Fibroblast of the aortic adventitia (primary cell): ENCODE measurements at regions not wholly inside any gene's neighbourhood (a gene's known extent, or its start where the extent isn't known, plus 50 kb on each side); places are given as distances from the start of the nearest gene placed in this dataset.

Source experiments
- DNase-seq: peaks from one replicate; pipeline ENCODE4 v3.0.0-alpha.2; 2010; ENCODE audit warnings: low read depth
- H3K4me3 ChIP-seq: 2 replicates; pipeline ENCODE4 v1.5.1; 2011; ENCODE audit warnings: low read depth, mild to moderate bottlenecking, control low read depth, low read length, moderate library complexity
- TF ChIP-seq, protein P1 (sequence below): IDR thresholded peaks from 2 replicates; pipeline ENCODE4 v1.5.1; 2011; ENCODE audit warnings: mild to moderate bottlenecking, low read length, control low read depth, inconsistent platforms; ENCODE audit not compliant: insufficient read depth

DNA sequence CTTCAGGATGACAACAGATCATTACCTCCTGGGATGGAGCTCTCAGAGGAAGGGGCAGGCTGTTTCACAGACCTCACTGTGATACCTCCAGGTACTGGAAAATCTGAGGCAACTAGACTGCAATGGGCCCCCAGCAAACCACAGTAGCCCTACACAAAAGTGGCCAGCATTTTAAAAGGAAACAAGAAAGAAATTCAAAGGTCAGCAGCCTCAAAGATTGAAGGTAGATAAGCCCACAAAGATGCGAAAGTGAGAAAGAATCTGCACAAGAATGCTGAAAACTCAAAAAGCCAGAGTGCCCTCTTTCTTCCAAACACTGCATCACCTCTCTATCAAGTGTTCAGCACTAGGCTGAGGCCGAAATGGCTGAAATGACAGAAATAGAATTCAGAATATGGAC, 499.5 kb upstream of the CHAC2 start:
- DNase-seq, result no peak
- no peak overlapping the region for H3K4me3 ChIP-seq
- TF ChIP-seq, protein P1, sequence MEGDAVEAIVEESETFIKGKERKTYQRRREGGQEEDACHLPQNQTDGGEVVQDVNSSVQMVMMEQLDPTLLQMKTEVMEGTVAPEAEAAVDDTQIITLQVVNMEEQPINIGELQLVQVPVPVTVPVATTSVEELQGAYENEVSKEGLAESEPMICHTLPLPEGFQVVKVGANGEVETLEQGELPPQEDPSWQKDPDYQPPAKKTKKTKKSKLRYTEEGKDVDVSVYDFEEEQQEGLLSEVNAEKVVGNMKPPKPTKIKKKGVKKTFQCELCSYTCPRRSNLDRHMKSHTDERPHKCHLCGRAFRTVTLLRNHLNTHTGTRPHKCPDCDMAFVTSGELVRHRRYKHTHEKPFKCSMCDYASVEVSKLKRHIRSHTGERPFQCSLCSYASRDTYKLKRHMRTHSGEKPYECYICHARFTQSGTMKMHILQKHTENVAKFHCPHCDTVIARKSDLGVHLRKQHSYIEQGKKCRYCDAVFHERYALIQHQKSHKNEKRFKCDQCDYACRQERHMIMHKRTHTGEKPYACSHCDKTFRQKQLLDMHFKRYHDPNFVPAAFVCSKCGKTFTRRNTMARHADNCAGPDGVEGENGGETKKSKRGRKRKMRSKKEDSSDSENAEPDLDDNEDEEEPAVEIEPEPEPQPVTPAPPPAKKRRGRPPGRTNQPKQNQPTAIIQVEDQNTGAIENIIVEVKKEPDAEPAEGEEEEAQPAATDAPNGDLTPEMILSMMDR, result no peak

DNA sequence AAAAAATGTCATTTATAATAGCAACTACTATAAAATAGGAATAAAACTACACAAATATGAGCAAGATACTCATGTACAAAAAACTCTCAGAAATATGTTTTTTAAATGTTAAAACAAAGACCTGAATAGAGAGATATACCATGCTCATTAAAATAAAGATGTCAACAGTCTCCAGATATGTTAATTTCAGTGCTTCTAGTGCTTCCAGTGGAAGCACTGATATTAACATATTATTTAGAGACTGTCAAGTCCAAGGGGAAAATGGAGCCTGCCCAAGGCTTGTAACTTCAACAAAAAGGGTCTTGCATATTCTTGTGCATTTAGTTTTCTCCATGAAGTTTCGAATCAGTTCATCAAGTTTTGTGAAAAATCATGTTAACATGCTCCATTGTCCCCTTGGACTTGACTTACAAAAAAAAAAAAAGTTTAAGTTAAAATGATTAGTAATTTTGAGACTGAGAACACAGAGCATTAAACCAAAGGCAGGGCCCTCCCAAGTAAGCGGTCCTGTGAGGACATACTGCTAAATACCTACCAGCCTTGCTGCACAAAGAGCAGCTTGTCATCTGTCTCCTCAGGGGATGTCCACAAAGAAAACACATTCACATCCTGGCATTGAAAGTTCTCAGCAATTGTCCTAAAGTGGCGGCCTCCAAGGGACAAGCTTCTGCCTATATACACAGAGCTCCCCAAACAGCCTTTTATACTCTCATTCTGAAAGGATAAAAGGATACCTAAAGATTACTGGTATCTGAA, 501.9 kb upstream of the CHAC2 start:
- TF ChIP-seq, protein P1, result no peak
- DNase-seq, result no peak
- H3K4me3 ChIP-seq, result no peak overlapping the region

DNA sequence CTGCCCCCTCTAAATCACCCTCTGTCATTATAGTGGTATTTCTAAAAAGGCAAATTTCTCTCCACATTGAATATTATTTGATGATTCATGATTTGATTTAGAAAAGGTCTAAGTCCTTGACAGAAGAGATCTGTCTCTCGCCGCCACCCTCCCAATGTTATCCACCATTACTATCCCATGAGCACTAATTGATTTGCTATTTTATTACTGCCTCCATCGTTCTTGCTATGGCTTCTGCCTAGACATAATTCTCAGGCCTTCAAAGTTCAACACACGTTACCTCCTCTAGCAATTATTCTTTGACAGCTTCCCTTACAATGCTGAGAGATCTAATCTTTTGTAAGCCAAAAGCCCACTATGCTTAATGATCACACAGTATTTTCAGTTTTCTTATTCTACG, 507.0 kb upstream of the CHAC2 start:
- no peak for DNase-seq
- TF ChIP-seq, protein P1, result no peak
- H3K4me3 ChIP-seq, result no peak overlapping the region

DNA sequence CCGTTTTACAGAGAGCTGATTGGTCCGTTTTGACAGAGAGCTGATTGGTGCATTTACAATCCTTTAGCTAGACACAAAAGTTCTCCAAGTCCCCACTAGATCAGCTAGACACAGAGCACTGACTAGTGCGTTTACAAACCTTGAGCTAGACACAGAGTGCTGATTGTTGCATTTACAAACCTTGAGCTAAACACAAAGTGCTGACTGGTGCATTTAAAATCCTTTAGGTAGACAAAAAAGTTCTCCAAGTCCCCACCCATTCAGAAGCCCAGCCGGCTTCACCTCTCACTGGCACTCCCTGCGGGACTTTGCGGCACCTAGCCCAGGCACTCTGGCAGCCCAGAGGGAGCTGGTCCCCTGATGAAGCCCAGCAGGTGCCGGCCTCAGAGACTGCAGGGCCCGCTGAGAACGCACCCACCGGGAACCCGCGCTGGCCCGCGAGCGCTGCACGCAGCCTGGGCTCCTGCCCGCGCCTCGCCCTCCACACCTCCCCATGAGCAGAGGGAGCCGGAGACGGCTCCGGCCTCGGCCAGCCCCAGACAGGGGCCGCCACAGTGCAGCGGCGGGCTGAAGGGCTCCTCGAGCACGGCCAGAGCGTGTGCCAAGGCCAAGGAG, 508.1 kb upstream of the CHAC2 start:
- TF ChIP-seq, protein P1, result no peak
- no peak for DNase-seq
- no peak overlapping the region for H3K4me3 ChIP-seq

DNA sequence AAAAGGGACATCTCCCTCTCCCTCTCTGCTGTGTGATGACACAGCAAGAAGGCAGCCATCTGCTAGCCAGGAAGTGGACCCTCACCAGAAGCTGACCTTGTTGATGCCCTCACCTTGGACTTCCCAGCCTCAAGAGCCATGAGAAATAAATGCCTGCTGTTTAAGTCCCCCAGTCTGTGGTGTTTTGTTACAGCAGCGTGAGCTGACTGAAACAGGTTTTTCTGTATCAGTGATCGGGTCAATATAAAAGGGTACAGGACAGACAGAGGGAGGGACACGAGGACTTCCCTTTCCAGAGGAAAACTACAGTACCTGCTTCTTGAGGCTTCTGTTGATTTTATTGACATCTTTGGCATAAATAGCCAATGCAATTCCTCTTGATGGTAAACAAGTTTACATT, 510.3 kb upstream of the CHAC2 start:
- TF ChIP-seq, protein P1, result no peak
- no peak for DNase-seq
- H3K4me3 ChIP-seq, result no peak overlapping the region

DNA sequence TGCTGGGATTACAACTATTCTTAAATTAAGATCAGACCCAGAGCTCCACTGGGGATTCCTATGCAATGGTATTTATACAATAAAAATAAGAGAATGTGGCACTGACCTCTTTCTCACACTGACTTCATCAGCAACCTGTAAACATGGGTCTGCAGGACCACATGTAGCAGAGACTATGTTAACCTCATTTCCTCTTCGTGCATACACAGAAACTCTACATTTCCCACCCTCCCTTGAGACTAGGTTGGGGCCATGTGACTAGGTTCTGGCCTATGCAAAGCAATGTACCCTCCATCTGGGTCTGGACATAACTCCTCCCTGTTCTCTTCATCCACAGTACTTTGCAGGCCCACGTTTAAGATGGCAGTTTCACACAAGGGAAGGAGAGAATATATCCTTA, 514.4 kb upstream of the CHAC2 start:
- TF ChIP-seq, protein P1, result no peak
- DNase-seq, result no peak
- H3K4me3 ChIP-seq, result no peak overlapping the region
